ENCODE measurements at regions not wholly inside any gene's neighbourhood (a gene's known extent, or its start where the extent isn't known, plus 50 kb on each side); places are given as distances from the start of the nearest gene placed in this dataset.
"Not testable (repeated sequence)": the region's sequence is repeated elsewhere in the genome, so short reads cannot be mapped to it uniquely, and the experiment has no call there.

- Mint-ChIP-seq H3K4me1 (ENCODE audit: unreplicated experiment) (peaks cover 3% of the 10 kb centered on the region), H3K9me3 (ENCODE audit: unreplicated experiment) (peaks cover 9% of the 10 kb centered on the region), H3K27ac (ENCODE audit: unreplicated experiment) (no peak overlapping the region), H3K36me3 (ENCODE audit: unreplicated experiment) (no peaks in the 10 kb centered on the region), H3K4me3 (ENCODE audit: unreplicated experiment) (no peak overlapping the region), H3K27me3 (ENCODE audit: unreplicated experiment) (peaks cover 2% of the 10 kb centered on the region)
- TF ChIP-seq CTCF (IDR thresholded peaks at IDR 0.05) = no peak
- no peak for DNase-seq (ENCODE audit: extremely low spot score, unreplicated experiment)
Measured at GRCh38 chr6:23661549-23661948, 464.5 kb upstream of the NRSN1 start.

DNA sequence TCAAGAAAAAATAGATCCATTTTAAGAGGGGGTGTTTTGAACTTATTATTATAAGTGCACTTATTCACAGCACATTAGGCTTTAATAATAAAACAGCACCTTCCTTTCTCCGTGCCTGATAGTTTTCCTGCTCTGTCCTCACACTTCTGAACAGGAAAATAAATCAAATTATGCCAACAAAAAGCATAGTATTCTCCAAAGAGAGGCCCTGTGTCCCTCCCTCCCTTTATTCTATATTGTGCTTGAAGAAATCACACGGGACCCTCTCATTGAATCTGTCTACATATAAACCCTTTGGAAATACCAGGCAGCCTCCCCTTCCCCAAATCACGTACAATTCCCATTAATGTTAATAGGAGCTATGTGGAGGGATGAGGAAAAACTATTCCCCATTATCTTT is 462.9 kb upstream of the NRSN1 start:
- H3K4me1 Mint-ChIP-seq (ENCODE audit: unreplicated experiment) = peaks cover 3% of the 10 kb centered on the region
- H3K36me3 Mint-ChIP-seq (ENCODE audit: unreplicated experiment) = no peaks in the 10 kb centered on the region
- no peak for TF ChIP-seq CTCF (IDR thresholded peaks at IDR 0.05)
- no peak for DNase-seq (ENCODE audit: extremely low spot score, unreplicated experiment)
- no peak overlapping the region for H3K4me3 Mint-ChIP-seq (ENCODE audit: unreplicated experiment)
- H3K9me3 Mint-ChIP-seq (ENCODE audit: unreplicated experiment) = peaks cover 24% of the 10 kb centered on the region
- peaks cover 2% of the 10 kb centered on the region for H3K27me3 Mint-ChIP-seq (ENCODE audit: unreplicated experiment)
- H3K27ac Mint-ChIP-seq (ENCODE audit: unreplicated experiment) = no peak overlapping the region

- no peak for DNase-seq (ENCODE audit: extremely low spot score, unreplicated experiment)
- H3K4me1 Mint-ChIP-seq (ENCODE audit: unreplicated experiment) = peaks cover 3% of the 10 kb centered on the region
- H3K36me3 Mint-ChIP-seq (ENCODE audit: unreplicated experiment) = no peaks in the 10 kb centered on the region
- no peak for TF ChIP-seq CTCF (IDR thresholded peaks at IDR 0.05)
- peaks cover 2% of the 10 kb centered on the region for H3K27me3 Mint-ChIP-seq (ENCODE audit: unreplicated experiment)
- H3K9me3 Mint-ChIP-seq (ENCODE audit: unreplicated experiment) = peaks cover 30% of the 10 kb centered on the region
- H3K27ac Mint-ChIP-seq (ENCODE audit: unreplicated experiment) = no peak overlapping the region
- H3K4me3 Mint-ChIP-seq (ENCODE audit: unreplicated experiment) = no peak overlapping the region
Measured at GRCh38 chr6:23663652-23664051, 462.4 kb upstream of the NRSN1 start.

- not testable (repeated sequence) for H3K4me3 Mint-ChIP-seq (ENCODE audit: unreplicated experiment); H3K36me3 Mint-ChIP-seq (ENCODE audit: unreplicated experiment); DNase-seq (ENCODE audit: extremely low spot score, unreplicated experiment); H3K4me1 Mint-ChIP-seq (ENCODE audit: unreplicated experiment); H3K27me3 Mint-ChIP-seq (ENCODE audit: unreplicated experiment); H3K27ac Mint-ChIP-seq (ENCODE audit: unreplicated experiment)
- H3K9me3 Mint-ChIP-seq (ENCODE audit: unreplicated experiment) = peaks cover 50% of the 10 kb centered on the region
Measured at GRCh38 chr6:23665911-23666310, 460.1 kb upstream of the NRSN1 start.

GRCh38 chr6:23672737-23673136 is 453.3 kb upstream of the NRSN1 start:
- no peak overlapping the region for H3K27ac Mint-ChIP-seq (ENCODE audit: unreplicated experiment)
- peaks cover 65% of the 10 kb centered on the region for H3K9me3 Mint-ChIP-seq (ENCODE audit: unreplicated experiment)
- no peaks in the 10 kb centered on the region for H3K4me1 Mint-ChIP-seq (ENCODE audit: unreplicated experiment)
- H3K4me3 Mint-ChIP-seq (ENCODE audit: unreplicated experiment) = no peak overlapping the region
- H3K27me3 Mint-ChIP-seq (ENCODE audit: unreplicated experiment) = no peaks in the 10 kb centered on the region
- TF ChIP-seq CTCF (IDR thresholded peaks at IDR 0.05) = no peak
- no peaks in the 10 kb centered on the region for H3K36me3 Mint-ChIP-seq (ENCODE audit: unreplicated experiment)
- DNase-seq (ENCODE audit: extremely low spot score, unreplicated experiment) = no peak

- no peaks in the 10 kb centered on the region for H3K36me3 Mint-ChIP-seq (ENCODE audit: unreplicated experiment)
- H3K27me3 Mint-ChIP-seq (ENCODE audit: unreplicated experiment) = peaks cover 2% of the 10 kb centered on the region
- peaks cover 19% of the 10 kb centered on the region for H3K9me3 Mint-ChIP-seq (ENCODE audit: unreplicated experiment)
- no peak overlapping the region for H3K4me3 Mint-ChIP-seq (ENCODE audit: unreplicated experiment)
- TF ChIP-seq CTCF (IDR thresholded peaks at IDR 0.05) = no peak
- no peak for DNase-seq (ENCODE audit: extremely low spot score, unreplicated experiment)
- H3K4me1 Mint-ChIP-seq (ENCODE audit: unreplicated experiment) = no peaks in the 10 kb centered on the region
- H3K27ac Mint-ChIP-seq (ENCODE audit: unreplicated experiment) = no peak overlapping the region
Measured at GRCh38 chr6:23678626-23679025, 447.4 kb upstream of the NRSN1 start.

Data from osteocyte (in vitro differentiated cells).